HG03575 (cell line): ENCODE measurements at regions not wholly inside any gene's neighbourhood (a gene's known extent, or its start where the extent isn't known, plus 50 kb on each side); places are given as distances from the start of the nearest gene placed in this dataset.
"Not testable (repeated sequence)": the region's sequence is repeated elsewhere in the genome, so short reads cannot be mapped to it uniquely, and the experiment has no call there.

Experiments used
- ATAC-seq: cut with Tn5 transposase; IDR thresholded peaks from one replicate; pipeline ENCODE4 v1.9.1; 2021; ENCODE audit not compliant: unreplicated experiment, insufficient number of reproducible peaks, low FRiP score; ENCODE audit errors: extremely low read depth

DNA sequence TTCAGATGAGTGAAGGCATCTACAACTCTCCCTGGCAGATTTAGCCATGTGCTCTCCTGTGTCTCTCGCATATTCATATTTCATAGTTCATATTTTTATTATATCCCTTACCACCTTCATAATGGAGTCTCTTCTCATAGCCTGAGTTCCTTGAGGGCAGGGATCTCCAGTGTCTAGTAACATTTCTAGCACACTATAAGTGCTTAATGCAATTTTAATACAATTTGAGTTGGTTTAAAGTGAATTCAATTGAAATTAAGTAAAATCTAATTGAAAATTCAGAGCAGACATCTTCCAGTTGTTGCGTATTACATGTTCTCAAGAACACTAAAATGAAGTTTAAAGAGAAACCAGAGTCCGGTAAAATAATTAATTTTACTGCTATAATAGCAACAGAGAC is 163.6 kb upstream of the GNAI1 start:
- ATAC-seq = no peak

DNA sequence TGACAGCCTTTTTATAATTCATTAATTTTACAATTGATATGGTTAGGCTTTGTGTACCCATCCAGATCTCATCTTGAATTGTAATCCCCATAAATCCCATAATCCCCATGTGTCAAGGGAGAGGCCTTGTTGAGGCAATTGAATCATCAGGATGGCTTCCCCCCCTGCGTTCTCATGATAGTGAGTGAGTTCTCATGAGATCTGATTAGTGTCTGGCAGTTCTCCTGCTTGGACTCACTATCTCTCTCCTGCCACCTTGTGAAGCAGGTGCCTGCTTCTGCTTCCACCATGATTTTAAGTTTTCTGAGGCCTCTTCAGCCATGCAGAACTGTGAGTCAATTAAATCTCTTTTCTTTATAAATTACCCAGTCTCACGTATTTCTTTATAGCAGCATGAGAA is 165.7 kb upstream of the GNAI1 start:
- ATAC-seq = no peak

DNA sequence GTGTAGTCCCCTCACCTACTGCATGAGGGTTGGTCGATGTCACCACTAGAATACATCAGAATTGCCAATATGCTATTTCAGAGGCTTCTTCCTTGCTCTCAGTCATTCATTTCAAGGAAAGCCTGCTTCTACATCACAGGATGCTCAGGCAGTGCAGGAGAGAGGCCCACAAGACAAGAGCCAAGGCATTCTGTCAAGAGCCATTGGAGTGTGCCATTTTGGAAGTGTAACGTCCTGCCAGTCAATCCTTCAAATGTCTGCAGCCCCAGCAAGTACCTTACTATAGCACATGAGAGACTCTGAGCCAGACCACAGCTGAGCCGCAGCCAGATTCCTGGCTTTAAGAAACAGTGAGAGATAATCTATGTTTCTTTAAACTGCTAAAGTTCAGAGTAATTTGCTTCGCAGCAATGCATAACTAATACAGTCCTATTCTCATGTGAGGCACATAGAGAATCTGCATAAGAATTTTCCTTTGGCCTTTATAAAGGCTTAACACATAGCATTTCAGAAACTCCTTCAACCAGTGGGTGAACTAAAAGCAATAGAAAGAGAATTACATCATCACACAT is 166.5 kb upstream of the GNAI1 start:
- ATAC-seq = no peak

DNA sequence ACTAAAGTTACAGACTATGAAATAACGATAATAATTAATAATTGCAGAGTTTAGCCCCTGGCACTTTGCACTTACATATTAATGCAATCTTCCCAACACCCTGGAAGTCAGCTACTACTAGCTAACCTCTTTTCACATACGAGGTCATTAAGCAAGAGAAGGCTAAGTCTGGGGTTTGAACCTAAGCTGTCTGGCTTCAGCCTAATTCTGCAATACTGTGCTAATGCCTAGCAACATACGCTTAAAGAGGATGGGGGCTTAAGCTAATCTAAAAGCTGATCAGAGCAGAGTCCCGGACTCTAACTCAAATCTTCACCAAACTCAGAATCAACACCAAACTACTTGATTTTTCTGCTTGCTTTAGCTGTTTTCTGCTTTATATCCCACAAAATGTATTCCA is 168.7 kb upstream of the GNAI1 start:
- no peak for ATAC-seq

DNA sequence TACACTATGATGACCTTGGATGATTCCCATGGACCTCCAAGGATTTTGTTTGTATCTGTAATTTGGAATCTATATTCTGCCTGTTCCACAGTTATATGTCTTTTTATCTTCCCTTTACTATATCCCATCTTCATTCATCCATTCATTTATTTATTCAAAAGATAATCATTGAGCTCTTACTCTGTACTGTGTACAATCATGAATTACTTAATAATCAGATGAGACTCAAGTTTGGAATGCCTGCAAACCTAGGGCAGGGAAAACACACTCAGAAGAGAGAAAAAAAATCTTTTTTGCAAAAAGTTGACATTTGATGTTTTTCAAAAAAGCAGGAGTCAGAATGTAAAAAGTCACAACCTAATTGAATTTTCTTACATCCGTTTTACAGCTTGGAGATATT is 170.2 kb upstream of the GNAI1 start:
- ATAC-seq = no peak

DNA sequence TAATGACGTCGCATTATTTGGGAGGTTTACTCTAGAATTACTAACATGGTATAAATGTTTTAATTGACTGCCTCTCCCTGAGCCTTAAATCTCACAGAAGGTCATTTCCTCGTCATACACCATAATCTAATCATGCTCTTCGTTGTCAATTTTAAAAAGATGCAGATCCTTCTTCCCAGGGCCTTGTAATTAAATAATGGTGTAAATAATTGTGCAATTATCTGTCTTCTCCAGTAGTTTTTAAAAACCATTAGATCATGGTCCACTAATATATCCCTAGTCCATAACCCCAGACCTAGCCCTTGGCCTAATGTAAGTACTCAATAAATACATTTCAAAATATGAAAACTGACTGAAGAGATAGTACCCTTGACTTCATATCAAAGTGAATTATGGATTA is 181.5 kb upstream of the GNAI1 start:
- no peak for ATAC-seq

DNA sequence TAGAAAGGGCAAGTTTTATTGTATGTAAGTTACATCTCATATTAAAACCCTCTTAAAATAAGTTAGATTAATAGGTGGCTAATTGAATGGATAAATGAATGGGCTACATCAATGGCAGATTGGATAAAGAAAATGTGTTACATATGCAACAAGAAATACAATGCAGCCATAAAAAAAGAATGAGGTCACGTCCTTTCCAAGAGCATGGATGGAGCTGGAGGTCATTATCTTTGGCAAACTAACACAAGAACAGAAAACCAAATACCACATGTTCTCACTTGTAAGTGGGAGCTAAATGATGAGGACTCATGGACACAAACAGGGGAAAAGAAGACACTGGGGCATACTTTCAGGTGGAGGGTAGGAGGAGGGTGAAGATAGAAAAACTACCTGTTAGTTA is 182.2 kb upstream of the GNAI1 start:
- no peak for ATAC-seq

DNA sequence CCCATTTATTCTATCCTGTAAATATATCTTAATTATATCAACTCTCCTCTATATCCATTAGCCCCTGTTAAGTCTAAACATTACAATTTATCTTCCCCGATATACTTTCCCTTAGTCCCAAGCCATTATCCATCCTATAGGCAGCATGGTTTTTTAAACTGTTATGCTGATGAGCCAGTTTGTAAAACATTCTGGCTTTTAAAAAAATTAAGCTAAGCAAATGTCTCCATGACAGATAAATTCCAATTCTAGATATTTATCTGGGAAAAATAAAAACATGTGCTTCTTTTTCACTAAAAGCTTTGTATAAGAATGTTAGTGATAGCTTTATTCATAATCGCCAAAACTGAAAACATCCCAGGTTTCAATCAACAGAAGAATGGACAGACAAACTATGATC is 183.2 kb upstream of the GNAI1 start:
- ATAC-seq = no peak

DNA sequence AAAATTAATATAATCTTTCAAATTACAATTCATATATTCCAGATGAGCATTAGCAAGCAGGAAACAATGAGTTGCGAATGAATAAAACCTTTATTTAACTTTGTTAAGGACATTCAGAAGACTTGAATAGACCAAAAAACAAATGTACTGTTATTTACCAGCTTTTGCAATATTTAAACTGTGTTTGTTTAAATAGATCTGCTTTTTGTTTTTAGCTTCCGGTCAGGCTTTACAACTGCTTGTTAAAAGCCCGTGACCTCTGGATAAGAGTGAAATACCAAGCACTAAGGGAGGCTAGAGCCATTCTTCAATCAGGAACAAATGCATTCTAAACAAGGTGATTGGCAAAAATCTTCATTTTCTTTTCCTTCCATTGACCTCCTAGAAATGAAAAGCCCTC is 184.9 kb upstream of the GNAI1 start:
- no peak for ATAC-seq

DNA sequence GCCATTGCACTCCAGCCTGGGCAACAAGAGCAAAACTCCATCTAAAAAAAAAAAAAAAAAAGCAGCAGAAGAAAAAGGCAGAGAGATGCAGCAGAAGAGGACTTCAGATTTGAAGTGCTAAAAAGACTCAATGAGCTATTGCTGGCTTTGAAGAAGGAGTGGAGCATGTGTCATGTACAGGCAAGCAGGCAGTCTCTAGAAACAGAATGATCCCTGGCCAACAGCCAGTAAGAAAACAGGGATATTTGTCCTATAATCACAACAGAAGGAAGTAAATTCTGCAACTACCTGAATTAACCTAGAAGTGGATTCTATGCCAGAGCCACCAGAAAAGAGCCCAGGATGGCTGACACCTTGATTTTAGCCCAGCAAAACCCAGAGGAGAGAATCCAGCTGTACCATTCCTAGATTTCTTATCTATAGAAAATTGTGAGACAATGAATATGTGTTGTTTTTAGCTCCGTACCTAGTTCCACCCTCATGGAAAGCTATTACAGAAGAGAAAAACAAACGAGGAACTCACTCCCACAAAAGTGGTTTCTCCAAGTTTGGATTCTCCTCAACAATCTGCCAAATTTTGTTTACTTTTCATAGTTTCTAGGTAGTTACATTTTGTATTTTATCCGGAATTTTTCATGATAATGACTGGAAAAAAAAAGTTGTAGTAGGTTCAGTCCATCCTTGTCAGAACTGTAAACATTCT is 198.2 kb upstream of the GNAI1 start:
- no peak for ATAC-seq

DNA sequence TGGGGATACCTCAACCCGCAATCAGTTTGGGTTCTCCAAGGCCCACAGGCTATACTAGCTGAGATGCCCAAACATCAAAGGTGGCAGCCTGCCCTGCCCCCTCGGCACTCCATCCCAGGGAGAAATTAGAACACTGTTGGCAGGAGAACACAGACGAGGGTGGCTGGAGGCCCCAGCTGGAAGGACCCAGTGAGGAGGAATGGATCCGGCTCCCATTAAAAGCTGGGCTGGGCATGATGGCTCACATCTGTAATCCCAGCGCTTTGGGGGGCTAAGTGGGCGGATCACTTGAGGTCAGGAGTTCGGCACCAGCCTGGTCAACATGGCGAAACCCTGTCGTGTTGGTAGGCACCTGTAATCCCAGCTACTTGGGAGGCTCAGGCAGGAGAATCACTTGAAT is 199.9 kb upstream of the GNAI1 start:
- ATAC-seq = no peak

DNA sequence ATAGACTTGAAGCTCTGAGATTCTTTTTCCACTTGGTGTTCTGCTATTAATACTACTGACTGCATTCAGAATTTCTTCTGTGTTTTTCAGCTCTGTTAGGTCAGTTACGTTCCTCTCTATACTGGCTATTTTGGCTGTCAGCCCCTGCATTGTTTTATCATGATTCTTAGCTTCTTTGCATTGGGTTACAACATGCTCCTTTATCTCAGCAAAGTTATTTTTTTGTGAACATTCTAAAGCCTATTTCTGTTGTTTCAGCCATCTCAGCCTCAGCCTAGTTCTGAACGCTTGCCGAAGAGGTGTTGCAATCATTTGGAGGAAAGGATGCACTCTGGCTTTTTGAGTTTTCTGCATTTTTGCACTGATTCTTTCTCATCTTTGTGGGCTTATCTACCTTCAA is 201.5 kb upstream of the GNAI1 start:
- ATAC-seq = no peak

DNA sequence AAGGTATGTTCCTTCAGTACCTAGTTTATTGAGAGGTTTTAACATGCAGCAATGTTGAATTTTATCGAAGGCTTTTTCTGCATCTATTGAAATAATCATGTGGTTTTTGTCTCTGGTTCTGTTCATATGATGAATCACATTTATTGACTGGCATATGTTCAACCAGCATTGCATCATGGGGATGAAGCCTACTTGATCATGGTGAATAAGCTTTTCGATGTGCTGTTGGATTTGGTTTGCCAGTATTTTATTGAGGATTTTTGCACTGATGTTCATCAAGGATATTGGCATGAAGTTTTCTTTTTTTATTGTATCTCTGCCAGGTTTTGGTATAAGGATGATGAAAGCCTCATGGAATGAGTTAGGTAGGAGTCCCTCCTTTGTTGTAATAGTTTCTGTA is 204.0 kb upstream of the GNAI1 start:
- no peak for ATAC-seq

DNA sequence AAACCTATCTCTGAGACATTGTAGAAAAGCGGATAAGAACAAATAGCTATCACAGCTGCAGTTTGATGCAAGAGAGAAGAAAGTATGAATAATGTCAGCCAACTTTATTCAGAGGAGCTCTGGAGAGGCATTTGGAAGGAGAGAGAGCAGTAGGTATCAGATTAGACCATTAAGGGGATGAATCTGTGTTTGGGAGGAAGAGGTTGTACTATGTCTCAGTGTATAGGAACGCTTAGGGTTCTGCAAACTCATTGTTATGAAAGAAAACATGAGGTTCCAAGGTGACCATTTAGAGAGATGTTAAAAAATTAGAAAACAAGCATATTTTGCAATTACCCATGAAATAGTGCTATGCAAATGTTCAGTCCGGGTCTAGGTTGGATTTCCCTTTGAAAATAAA is 207.5 kb upstream of the GNAI1 start:
- ATAC-seq = no peak

DNA sequence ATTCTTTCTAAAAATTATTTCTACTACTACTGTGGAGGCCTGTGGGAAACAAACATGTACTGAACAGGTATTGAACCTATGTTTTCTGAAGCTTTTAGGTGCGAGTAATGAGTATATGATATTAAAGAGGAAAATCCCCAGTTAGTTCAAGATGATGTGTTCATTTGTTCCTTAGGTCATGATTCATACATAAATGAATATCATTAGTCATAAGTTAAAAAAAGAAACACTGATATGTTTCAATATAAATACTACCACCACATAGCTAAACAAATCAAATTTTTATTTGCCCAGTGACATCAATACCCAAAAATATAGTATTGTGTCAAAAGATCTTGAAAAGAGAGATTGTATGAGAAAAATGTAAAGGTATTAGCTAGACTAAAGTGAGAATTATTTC is 210.7 kb upstream of the GNAI1 start:
- ATAC-seq = no peak

DNA sequence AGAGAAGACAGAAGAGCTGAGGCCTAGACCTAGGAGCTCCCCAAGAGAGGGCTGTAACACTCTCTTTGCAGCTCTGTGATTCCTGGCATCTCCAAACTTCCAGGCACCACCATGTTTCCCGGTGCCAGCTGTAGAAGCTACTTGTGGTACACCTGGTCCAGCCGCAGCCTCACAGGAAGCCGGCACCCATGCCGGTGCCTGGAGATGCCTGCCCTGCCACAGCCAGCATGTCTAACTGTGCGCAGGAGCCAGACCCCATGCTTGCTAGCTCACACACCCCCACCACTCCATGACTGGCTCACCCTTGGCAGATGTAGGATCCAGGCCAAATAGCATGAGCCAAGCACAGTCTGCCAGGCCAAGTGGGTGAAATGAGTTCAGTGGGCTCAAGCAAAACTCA is 211.7 kb upstream of the GNAI1 start:
- ATAC-seq = no peak

DNA sequence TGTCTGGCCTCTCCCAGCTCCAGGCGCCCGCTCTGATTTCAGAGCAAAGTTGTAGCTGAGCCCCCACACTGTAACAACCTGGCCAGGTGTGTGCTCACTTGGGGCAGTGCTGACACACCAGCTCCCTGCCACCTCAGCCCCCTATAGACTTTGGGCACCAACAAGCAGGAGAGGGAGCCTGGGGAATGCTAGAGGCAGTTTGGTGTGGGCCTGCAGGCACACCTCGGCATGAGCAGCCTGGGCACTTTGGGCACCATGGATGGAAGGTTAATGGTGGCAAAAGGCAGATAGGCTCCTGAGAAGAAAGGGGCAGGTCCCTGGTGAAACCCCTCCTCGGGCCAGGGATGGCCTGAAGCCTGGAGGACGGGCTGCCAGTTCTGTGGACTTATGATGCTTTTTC is 212.7 kb upstream of the GNAI1 start:
- no peak for ATAC-seq

DNA sequence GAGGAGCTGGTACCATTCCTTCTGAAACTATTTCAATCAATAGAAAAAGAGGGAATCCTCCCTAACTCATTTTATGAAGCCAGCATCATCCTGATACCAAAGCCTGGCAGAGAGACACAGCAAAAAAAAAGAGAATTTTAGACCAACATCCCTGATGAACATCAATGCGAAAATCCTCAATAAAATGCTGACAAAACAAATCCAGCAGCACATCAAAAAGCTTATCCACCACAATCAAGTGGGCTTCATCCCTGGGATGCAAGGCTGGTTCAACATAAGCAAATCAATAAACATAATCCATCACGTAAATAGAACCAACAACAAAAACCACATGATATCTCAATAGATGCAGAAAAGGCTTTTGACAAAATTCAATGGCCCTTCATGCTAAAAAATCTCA is 216.0 kb upstream of the GNAI1 start:
- not testable (repeated sequence) for ATAC-seq

DNA sequence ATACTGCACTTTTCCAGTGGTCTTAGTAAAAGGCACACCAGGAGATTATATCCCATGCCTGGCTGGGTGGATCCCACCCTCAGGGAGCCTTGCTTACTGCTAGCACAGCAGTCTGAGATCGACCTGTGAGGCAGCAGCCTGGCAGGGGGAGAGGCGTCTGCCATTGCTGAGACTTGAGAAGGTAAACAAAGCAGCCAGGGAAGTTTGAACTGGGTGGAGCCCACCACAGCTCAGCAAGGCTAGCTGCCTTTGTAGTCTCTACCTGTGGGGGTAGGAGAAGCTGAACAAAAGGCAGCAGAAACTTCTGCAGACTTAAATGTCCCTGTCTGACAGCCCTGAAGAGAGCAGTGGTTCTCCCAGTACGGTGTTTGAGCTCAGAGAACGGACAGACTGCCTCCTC is 219.3 kb upstream of the GNAI1 start:
- ATAC-seq = not testable (repeated sequence)

DNA sequence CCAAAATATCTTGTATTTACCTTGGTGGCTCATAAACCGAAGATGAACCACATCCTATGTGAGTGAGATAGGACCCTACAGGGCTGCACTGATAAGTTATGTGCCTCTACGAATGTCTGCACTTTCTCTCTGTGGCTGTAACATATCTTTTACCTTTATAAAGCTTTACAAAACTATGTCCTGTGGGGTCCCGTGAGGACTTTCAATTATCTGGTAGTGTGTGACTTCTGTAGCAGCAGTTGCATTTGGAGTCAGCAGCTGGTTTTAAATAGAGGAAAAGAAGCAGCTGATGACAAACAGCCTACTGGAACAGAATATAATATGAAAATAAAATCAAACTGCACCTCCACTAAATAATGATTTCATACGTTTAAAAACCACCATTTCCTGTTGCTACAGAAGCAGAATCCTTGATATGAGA is 222.4 kb upstream of the GNAI1 start:
- no peak for ATAC-seq

DNA sequence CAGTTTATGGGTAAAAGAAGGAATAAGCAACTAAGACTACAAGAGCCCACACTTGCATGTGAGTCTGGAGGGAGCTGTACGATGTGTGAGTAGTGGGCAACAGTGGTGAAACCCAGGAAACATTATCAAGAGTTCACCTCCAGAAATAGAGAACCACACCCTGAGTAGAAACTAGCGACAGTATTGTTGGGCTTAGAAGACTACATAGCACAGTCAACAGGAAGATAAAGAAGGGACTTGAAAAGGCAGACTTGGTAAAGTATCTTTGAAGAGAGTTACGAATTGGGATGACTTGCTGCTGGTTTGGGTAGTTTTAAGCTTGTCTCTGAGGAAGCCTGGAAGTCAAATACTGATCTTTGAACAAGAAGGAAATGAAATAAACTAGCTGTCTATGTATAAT is 223.2 kb upstream of the GNAI1 start:
- ATAC-seq = no peak
